ENCODE measurements at regions not wholly inside any gene's neighbourhood (a gene's known extent, or its start where the extent isn't known, plus 50 kb on each side); places are given as distances from the start of the nearest gene placed in this dataset.

DNA sequence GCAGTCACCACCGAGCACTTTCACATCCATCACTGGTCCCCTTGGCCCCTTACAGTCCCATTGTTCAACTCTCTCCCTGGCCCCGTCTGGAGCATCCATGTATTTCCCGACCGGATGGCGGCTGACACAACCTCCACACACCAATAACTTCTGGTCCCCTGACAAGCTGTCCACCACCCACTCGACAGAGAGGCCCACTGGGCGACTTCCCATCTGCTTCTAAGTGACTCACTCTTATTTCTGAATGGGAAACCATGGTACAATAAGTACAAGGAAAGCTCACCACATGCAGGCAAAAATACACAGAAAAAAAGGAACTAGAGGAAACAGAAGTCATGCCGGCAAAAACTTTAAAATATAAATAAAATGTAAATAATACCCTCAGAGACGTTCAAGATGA is 82.9 kb upstream of the RAB12 start:
- TF ChIP-seq ETV5 (CRISPR knock-in tag; IDR thresholded peaks at IDR 0.05; ENCODE audit: borderline replicate concordance): no peak
- no peak for TF ChIP-seq ZNF678 (CRISPR knock-in tag; IDR thresholded peaks at IDR 0.05)
- TF ChIP-seq TCF7L2 (IDR thresholded peaks at IDR 0.05; ENCODE audit: low read depth, low read length): no peak
- no peak for TF ChIP-seq EZH2 (conservative IDR thresholded peaks at IDR 0.05; ENCODE audit: low read depth, low read length)
- no peak for TF ChIP-seq CBX2 (IDR thresholded peaks at IDR 0.05; ENCODE audit: low read depth, low read length)
- no peak for TF ChIP-seq CBX2 (CRISPR knock-in tag; IDR thresholded peaks at IDR 0.05; ENCODE audit: low read depth)
- TF ChIP-seq RBM22 (optimal IDR thresholded peaks at IDR 0.05; ENCODE audit: low read length): no peak
- TF ChIP-seq, protein P1, sequence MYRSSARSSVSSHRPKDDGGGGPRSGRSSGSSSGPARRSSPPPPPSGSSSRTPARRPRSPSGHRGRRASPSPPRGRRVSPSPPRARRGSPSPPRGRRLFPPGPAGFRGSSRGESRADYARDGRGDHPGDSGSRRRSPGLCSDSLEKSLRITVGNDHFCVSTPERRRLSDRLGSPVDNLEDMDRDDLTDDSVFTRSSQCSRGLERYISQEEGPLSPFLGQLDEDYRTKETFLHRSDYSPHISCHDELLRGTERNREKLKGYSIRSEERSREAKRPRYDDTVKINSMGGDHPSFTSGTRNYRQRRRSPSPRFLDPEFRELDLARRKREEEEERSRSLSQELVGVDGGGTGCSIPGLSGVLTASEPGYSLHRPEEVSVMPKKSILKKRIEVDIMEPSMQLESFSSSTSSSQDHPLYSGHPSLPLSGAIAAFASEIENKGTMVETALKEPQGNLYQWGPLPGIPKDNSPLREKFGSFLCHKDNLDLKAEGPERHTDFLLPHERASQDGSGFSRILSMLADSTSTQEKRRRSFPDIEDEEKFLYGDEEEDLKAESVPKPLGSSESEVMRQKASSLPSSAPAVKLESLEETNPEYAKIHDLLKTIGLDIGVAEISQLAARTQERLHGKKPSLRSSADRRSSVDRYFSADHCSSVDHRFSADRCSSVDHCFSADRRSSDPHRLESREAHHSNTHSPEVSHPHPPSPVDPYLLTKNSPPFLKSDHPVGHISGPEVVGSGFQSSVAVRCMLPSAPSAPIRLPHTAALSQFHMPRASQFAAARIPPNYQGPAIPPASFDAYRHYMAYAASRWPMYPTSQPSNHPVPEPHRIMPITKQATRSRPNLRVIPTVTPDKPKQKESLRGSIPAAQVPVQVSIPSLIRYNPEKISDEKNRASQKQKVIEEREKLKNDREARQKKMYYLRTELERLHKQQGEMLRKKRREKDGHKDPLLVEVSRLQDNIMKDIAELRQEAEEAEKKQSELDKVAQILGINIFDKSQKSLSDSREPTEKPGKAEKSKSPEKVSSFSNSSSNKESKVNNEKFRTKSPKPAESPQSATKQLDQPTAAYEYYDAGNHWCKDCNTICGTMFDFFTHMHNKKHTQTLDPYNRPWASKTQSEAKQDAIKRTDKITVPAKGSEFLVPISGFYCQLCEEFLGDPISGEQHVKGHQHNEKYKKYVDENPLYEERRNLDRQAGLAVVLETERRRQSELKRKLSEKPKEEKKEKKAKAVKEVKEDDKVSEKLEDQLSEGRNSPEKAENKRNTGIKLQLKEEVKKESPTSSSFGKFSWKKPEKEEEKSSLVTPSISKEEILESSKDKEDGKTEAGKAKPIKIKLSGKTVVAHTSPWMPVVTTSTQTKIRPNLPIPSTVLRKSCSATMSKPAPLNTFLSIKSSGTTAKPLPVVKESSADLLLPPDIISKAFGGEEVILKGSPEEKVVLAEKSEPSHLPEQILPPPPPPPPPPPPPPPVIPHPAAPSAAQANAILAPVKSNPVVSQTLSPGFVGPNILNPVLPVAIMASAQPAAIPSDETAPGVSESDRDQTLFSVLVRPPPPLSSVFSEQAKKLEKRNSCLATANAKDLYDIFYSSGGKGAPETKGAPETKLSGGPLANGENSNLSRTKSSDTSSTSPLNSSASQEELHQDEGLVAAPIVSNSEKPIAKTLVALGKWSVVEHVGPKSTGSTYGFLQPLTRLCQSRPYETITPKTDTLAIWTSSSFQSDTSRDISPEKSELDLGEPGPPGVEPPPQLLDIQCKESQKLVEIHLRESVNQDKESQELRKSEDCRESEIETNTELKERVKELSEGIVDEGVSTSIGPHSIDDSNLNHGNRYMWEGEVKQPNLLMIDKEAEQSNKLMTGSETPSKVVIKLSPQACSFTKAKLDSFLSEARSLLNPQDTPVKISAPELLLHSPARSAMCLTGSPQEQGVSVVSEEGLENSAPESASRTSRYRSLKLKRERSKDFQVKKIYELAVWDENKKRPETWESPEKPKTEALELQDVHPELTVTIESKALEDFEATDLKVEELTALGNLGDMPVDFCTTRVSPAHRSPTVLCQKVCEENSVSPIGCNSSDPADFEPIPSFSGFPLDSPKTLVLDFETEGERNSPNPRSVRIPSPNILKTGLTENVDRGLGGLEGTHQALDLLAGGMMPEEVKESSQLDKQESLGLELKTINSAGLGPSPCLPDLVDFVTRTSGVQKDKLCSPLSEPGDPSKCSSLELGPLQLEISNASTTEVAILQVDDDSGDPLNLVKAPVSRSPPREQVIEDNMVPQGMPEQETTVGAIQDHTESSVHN (CRISPR knock-in tag; IDR thresholded peaks at IDR 0.05): no peak
- TF ChIP-seq, protein P2, sequence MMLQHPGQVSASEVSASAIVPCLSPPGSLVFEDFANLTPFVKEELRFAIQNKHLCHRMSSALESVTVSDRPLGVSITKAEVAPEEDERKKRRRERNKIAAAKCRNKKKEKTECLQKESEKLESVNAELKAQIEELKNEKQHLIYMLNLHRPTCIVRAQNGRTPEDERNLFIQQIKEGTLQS (CRISPR knock-in tag; IDR thresholded peaks at IDR 0.05): no peak
- no peak for TF ChIP-seq NBN (conservative IDR thresholded peaks at IDR 0.05)
- TF ChIP-seq ADNP (CRISPR knock-in tag; IDR thresholded peaks at IDR 0.05): no peak
- no peak for TF ChIP-seq ZNF629 (CRISPR knock-in tag; conservative IDR thresholded peaks at IDR 0.05)
- TF ChIP-seq RBM39 (IDR thresholded peaks at IDR 0.05; ENCODE audit: low read depth, low read length, poor library complexity, severe bottlenecking): no peak

Data from HepG2 (cell line).